GM12891 (cell line): ENCODE measurements at regions not wholly inside any gene's neighbourhood (a gene's known extent, or its start where the extent isn't known, plus 50 kb on each side); places are given as distances from the start of the nearest gene placed in this dataset.

Source experiments
- PAX5 ChIP-seq: IDR thresholded peaks from 2 replicates; pipeline ENCODE4 v1.6.1; 2011; ENCODE audit warnings: low read length, moderate library complexity, mild to moderate bottlenecking; ENCODE audit not compliant: insufficient read depth, severe bottlenecking
- POLR2A ChIP-seq: IDR thresholded peaks from 2 replicates; pipeline ENCODE4 v1.6.1; 2011; ENCODE audit warnings: low read depth, low read length, control low read depth
- TAF1 ChIP-seq: IDR thresholded peaks from 2 replicates; pipeline ENCODE4 v1.6.1; 2011; ENCODE audit warnings: low read depth, low read length, control low read depth

DNA sequence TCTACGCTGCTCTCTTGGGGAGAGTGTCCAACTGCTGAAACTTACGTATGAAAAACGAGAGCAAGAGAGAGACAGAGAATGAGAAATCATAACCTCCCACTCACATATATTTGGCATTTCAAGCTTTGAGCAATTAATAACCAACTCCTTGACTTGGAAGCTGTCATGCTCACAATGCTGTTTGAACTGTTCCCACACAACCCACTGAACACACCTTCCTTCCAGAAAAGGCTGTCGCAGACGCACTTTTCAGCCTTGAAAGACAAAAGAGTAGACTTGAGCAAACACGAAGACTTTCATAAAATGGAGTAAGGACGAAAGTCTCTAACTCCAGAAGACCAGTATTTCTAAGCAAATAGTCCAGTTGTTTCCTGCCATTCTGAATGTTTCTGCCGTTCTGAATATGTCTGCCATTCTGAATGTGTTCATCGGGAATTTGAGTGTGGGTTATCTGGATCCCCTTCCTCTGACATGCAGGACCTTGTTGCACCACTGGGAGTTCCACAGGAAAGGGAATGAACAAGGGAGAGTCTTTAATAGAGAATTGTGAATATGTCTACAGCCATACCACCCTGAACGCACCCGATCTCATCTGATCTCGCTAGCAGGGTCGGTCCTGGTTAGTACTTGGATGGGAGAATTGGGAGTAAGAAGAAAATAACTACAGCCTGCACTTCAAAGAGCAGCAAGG, 86.2 kb upstream of the BARX2 start:
- TF ChIP-seq POLR2A (no peak), TAF1 (no peak), PAX5 (no peak)
